ENCODE measurements at regions not wholly inside any gene's neighbourhood (a gene's known extent, or its start where the extent isn't known, plus 50 kb on each side); places are given as distances from the start of the nearest gene placed in this dataset.

GRCh38 chr1:30331415-30332065 lies 391.8 kb downstream of the MATN1 start:
- no peak for TF ChIP-seq POLR2A (IDR thresholded peaks at IDR 0.05)
- TF ChIP-seq CTCF (IDR thresholded peaks at IDR 0.05): no peak
- no peak for TF ChIP-seq POLR2AphosphoS5 (IDR thresholded peaks at IDR 0.05)
- no peak for TF ChIP-seq EP300 (IDR thresholded peaks at IDR 0.05)
- Histone ChIP-seq H3K4me1 (no peaks in the 10 kb centered on the region), H3K36me3 (no peaks in the 10 kb centered on the region), H3K27me3 (no peaks in the 10 kb centered on the region), H3K9me3 (no peaks in the 10 kb centered on the region), H3K4me3 (no peak overlapping the region), H3K27ac (no peak overlapping the region)
- DNase-seq (no peak), ATAC-seq (ENCODE audit: low FRiP score in 2 of 2) (no peak)
- 78 to 86% methylated on average over 1 to 8 of the region's 8 CpGs for WGBS, 2 donors

- Histone ChIP-seq H3K27me3 (no peaks in the 10 kb centered on the region), H3K36me3 (no peaks in the 10 kb centered on the region), H3K4me3 (no peak overlapping the region), H3K9me3 (no peaks in the 10 kb centered on the region), H3K27ac (no peak overlapping the region), H3K4me1 (no peaks in the 10 kb centered on the region)
- TF ChIP-seq CTCF (IDR thresholded peaks at IDR 0.05): no peak
- no peak for TF ChIP-seq POLR2AphosphoS5 (IDR thresholded peaks at IDR 0.05)
- no peak for TF ChIP-seq POLR2A (IDR thresholded peaks at IDR 0.05)
- no peak for TF ChIP-seq EP300 (IDR thresholded peaks at IDR 0.05)
- no peak for ATAC-seq (ENCODE audit: low FRiP score in 2 of 2)
- 67 to 74% methylated on average over 7 of the region's 7 CpGs for WGBS, 2 donors
- no peak for DNase-seq
Observed at GRCh38 chr1:30330644-30331043, 392.7 kb downstream of the MATN1 start.

- no peaks in the 10 kb centered on the region for H3K36me3 ChIP-seq
Observed at GRCh38 chr1:30329802-30330557, 393.4 kb downstream of the MATN1 start.

GRCh38 chr1:30329263-30329753 lies 394.1 kb downstream of the MATN1 start:
- 76 to 84% methylated on average over 8 to 12 of the region's 12 CpGs for WGBS, 2 donors
- Histone ChIP-seq H3K9me3 (no peaks in the 10 kb centered on the region), H3K27ac (no peak overlapping the region), H3K4me3 (no peak overlapping the region), H3K27me3 (no peaks in the 10 kb centered on the region), H3K4me1 (no peaks in the 10 kb centered on the region), H3K36me3 (no peaks in the 10 kb centered on the region)
- peak in 1 of 2 donors; percentile 33 for DNase-seq
- TF ChIP-seq POLR2A (IDR thresholded peaks at IDR 0.05) (no peak), EP300 (IDR thresholded peaks at IDR 0.05) (no peak), POLR2AphosphoS5 (IDR thresholded peaks at IDR 0.05) (no peak), CTCF (IDR thresholded peaks at IDR 0.05) (no peak)
- ATAC-seq (ENCODE audit: low FRiP score in 2 of 2): no peak

More at GRCh38 chr1:30329802-30330557, 393.4 kb downstream of the MATN1 start:
- H3K4me3 ChIP-seq: no peak overlapping the region
- WGBS, 2 donors: 58 to 70% methylated on average over 8 to 15 of the region's 15 CpGs
- no peak overlapping the region for H3K27ac ChIP-seq
- H3K9me3 ChIP-seq: no peaks in the 10 kb centered on the region
- peak in 1 of 2 donors; percentile 16 for DNase-seq
- no peaks in the 10 kb centered on the region for H3K27me3 ChIP-seq
- H3K4me1 ChIP-seq: no peaks in the 10 kb centered on the region
- TF ChIP-seq POLR2A (IDR thresholded peaks at IDR 0.05): no peak
- no peak for TF ChIP-seq CTCF (IDR thresholded peaks at IDR 0.05)
- TF ChIP-seq POLR2AphosphoS5 (IDR thresholded peaks at IDR 0.05): no peak
- no peak for TF ChIP-seq EP300 (IDR thresholded peaks at IDR 0.05)
- ATAC-seq (ENCODE audit: low FRiP score in 2 of 2): no peak

Data from upper lobe of left lung (tissue), 6 donors.